ENCODE measurements at regions not wholly inside any gene's neighbourhood (a gene's known extent, or its start where the extent isn't known, plus 50 kb on each side); places are given as distances from the start of the nearest gene placed in this dataset.

- CTCF ChIA-PET, result no interaction called here
- no peak overlapping the region for H3K4me3 ChIP-seq (ENCODE audit: low read depth, low read length)
- POLR2A ChIA-PET, result no interaction called here
- DNase-seq (ENCODE audit: low read depth, low spot score), result no peak
- TF ChIP-seq CTCF (IDR thresholded peaks at IDR 0.05; ENCODE audit: insufficient read depth, low read length, missing control alignments), result no peak
Observed at GRCh38 chr14:101176535-101177205, 273.1 kb upstream of the RTL1 start.

- ChIA-PET POLR2A (no interaction called here), CTCF (no interaction called here)
- DNase-seq (ENCODE audit: low read depth, low spot score), result no peak
- no peak overlapping the region for H3K4me3 ChIP-seq (ENCODE audit: low read depth, low read length)
- no peak for TF ChIP-seq CTCF (IDR thresholded peaks at IDR 0.05; ENCODE audit: insufficient read depth, low read length, missing control alignments)
Observed at GRCh38 chr14:101177301-101177971, 273.9 kb upstream of the RTL1 start.

GRCh38 chr14:101178184-101179072 is 274.9 kb upstream of the RTL1 start:
- POLR2A ChIA-PET, result no interaction called here
- CTCF ChIA-PET, result no interaction called here
- no peak overlapping the region for H3K4me3 ChIP-seq (ENCODE audit: low read depth, low read length)
- no peak for TF ChIP-seq CTCF (IDR thresholded peaks at IDR 0.05; ENCODE audit: insufficient read depth, low read length, missing control alignments)
- no peak for DNase-seq (ENCODE audit: low read depth, low spot score)

GRCh38 chr14:101179691-101180211 is 276.2 kb upstream of the RTL1 start:
- no peak for TF ChIP-seq CTCF (IDR thresholded peaks at IDR 0.05; ENCODE audit: insufficient read depth, low read length, missing control alignments)
- POLR2A ChIA-PET, result no interaction called here
- no peak for DNase-seq (ENCODE audit: low read depth, low spot score)
- CTCF ChIA-PET, result no interaction called here
- no peak overlapping the region for H3K4me3 ChIP-seq (ENCODE audit: low read depth, low read length)

GRCh38 chr14:101181446-101182313 is 278.2 kb upstream of the RTL1 start:
- POLR2A ChIA-PET, result no interaction called here
- H3K4me3 ChIP-seq (ENCODE audit: low read depth, low read length), result no peak overlapping the region
- CTCF ChIA-PET, result no interaction called here
- TF ChIP-seq CTCF (IDR thresholded peaks at IDR 0.05; ENCODE audit: insufficient read depth, low read length, missing control alignments), result no peak
- no peak for DNase-seq (ENCODE audit: low read depth, low spot score)

Measured in AG04449 (cell line).